GM19324 (cell line): ENCODE measurements at regions not wholly inside any gene's neighbourhood (a gene's known extent, or its start where the extent isn't known, plus 50 kb on each side); places are given as distances from the start of the nearest gene placed in this dataset.

Experiments
- ATAC-seq: cut with Tn5 transposase; IDR thresholded peaks from one replicate; pipeline ENCODE4 v1.9.1; 2021; ENCODE audit warnings: mild to moderate bottlenecking, moderate library complexity; ENCODE audit not compliant: unreplicated experiment, low FRiP score

- no peak for ATAC-seq
These were observed 456.0 kb downstream of the GATA3 start for GRCh38 chr10:8510471-8510870.

DNA sequence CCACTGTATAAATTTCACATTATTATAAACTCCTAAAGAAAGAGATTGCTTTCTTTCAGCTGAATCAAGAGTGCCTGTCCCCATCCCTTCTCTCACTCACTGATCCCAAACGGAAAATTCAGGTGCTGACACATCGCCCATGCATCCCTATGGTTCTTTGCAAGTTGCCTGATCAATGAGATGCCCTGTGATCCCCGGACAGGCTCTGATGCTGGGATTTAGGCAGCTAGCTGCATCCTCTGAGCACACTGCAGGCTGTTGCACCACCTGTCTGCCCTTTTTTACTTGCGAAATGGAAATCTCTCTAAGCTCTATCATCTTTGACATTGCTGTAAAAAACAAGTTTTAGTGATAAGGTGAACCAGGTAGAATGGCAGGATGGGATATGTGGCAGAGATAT is 456.5 kb downstream of the GATA3 start:
- no peak for ATAC-seq

DNA sequence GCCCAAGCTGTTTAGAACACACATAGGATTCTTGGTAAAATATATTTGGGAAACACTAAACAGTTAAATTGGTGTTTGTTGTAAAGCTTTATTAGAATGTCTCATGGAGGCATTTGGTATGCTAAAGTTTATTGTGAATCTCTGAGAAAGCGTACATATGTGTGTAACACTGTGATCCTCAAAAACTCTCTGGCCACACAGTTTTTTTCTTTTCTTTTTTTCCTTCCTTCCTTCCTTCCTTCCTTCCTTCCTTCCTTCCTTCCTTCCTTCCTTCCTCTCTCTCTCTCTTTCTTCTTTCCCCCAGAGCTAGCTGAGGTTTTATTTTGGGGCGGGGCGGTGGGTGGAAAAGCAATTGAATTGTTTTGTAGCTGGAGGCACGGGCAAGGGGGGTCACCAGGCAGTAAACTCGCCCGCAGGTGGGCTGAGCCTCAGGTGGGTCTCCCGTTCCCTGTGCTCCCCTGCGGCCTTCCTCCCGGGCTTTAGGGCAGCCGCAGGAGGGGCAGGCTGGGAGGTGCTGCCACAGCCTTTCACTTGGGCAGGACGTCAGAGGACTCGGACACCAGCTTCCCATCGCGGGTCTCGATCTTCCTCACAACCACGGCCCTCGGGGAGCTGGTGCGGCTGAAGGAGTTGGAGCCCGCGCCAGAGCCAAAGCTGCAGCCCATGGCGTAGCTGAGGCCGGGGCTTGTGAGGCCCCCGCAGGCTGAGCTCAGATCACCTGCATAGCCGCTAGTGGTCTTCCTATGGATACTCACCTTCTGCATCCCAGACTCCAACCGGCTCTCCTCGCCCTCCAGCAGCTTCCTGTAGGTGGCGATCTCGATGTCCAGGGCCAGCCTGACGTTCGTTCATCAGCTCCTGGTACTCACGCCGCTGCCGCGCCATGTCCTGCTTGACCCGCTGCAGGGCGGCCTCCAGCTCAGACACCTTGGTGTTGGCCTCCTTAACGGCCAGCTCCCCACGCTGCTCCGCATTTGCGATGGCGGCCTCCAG is 459.0 kb downstream of the GATA3 start:
- no peak for ATAC-seq

GRCh38 chr10:8520382-8520781 is 465.9 kb downstream of the GATA3 start:
- no peak for ATAC-seq

GRCh38 chr10:8527773-8528172 is 473.3 kb downstream of the GATA3 start:
- ATAC-seq: no peak

GRCh38 chr10:8531116-8531515 is 476.6 kb downstream of the GATA3 start:
- ATAC-seq: no peak

DNA sequence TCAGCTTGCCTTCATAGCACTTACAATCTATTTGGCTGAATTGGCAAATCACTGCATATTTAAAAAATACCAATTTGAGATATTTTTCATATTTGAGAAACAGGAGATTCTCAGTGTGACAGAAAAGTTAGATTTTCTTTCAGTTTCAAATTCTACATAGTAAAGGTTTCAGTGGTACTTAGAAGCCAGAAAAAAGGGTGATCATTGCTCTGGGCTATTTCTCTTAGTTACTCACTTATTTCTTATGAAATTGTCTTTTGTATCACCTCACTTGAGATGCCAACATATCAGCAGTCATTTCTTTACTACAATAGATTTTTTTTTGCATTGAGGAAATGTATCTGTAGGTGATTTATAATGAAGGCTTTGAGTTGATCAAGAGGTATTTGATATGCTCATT is 478.2 kb downstream of the GATA3 start:
- no peak for ATAC-seq

GRCh38 chr10:8533462-8533861 is 479.0 kb downstream of the GATA3 start:
- no peak for ATAC-seq

DNA sequence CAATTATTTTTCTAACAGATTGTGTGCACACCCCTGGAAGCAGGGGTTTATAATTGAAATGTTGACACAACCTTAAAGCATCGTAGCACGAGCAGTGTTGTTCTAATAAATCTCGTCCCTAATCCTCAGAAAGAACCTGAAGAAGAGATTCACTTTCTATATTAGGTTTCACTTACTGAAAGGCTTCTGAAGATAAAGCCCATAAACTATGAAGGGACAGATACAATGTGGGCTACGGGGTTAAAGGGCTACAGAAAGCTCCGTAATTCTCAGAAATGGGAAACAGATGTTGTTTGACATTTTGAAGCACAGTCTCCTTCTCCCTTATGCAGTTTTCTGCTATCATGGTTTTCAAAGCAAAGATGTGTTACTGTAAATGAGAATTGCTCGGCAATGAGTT is 479.6 kb downstream of the GATA3 start:
- no peak for ATAC-seq

DNA sequence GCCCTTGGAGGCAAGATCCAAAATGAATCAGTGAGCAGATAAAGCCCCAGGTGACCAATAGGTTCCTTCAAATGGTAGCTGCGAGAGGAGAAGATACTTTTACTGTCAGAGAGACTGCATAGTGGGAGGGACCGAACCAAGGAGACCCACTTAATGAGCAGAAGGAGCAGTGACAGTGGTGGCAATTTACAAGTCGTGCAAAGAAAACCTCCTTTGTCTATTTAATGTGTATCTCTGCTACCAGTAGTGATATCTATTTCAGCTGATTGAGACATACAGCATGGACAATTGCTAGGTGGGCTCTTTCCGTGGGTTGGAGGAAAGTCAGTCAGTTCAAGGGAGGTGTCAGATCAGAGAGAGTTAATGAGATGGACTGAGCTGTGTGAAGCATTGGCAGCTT is 480.4 kb downstream of the GATA3 start:
- no peak for ATAC-seq

DNA sequence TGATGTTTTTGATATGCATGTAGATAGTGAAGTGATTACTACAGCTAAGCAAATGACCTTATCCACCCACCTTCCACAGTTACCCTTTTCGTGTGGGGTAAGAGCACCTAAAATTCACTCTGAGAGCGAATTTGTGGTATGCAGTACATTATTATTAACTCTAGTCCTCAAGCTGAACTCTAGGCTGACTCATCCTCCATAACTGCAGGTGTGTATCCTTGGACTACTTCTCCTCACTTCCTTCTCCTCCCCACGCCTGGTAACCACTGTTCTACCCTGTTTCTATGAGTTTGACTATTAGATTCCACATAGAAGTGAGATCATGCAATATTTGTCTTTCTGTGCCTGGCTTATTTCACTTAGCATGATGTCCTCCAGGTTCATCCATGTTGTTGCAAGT is 484.6 kb downstream of the GATA3 start:
- ATAC-seq: no peak

DNA sequence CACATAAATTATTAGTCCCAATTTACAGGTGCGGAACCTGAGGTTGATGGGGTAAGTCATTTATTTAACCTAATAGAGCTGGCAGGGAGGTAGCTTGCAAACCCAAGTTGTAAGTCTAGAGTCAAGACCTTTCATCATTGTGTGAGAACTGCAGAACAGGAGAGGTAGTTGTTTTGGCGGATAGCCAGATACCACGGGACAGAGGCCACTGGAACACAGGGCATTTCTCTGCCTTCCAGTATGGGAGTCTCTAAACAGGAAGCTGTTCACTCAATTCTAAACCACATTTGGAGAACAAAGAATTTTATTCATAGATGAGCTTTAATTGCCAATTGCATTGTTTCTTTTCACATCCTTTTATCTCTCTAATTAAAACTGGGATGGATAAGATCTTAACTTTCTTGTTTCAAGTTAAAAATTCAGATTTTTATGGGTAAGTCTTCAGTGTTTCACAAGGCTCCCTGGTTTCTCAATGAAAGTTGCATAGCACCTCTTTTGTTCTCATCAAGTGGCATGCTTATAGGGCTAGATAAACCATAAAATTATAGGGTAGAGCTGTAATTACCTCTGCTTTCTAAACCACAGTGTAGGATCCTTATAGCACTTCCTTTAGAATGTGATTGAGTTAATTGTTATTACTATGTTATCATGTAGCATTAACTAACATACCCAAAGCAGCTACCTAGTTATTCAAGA is 489.0 kb downstream of the GATA3 start:
- ATAC-seq: no peak

GRCh38 chr10:8544057-8544380 is 489.5 kb downstream of the GATA3 start:
- no peak for ATAC-seq

GRCh38 chr10:8544500-8544899 is 490.0 kb downstream of the GATA3 start:
- no peak for ATAC-seq

DNA sequence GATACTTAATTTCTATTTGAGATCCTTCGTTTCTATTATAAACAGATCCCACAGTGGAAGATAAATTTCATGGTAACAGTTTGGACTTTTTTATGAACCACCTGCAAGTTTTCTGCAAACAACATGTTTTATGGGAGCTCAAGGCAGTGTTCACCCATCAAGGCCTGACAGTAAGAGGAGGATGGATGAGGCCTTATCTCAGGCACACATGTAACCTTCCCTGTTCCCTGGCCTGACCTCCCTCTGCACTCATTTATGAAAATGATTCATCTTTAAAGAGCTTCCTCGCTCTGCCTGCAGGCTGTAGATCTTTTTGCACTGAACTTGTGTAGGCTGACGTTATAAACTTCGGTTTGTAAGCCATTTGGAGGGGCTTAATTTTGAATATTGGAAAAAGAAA is 500.1 kb downstream of the GATA3 start:
- no peak for ATAC-seq

DNA sequence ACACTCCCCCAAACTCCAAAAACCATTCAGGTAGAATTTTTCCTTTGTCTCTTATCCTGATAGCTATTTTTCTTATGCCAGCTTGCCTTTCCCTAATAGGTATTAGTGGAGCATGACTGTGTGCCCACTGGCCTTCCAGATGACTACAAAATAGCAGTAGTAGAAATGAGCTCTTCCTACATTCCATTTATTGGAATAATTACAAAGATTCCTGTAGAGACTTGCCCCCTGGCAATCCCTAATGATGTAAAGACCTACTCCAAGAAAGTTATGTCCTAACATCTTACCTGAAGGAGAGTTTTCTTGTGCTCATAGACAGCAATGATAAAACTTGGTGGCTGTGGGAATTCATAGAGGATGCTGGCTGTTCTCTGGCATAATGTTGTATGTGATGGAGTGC is 501.8 kb downstream of the GATA3 start:
- no peak for ATAC-seq

GRCh38 chr10:8563478-8563877 is 509.0 kb downstream of the GATA3 start:
- no peak for ATAC-seq

GRCh38 chr10:8566737-8567136 is 512.2 kb downstream of the GATA3 start:
- ATAC-seq: no peak

DNA sequence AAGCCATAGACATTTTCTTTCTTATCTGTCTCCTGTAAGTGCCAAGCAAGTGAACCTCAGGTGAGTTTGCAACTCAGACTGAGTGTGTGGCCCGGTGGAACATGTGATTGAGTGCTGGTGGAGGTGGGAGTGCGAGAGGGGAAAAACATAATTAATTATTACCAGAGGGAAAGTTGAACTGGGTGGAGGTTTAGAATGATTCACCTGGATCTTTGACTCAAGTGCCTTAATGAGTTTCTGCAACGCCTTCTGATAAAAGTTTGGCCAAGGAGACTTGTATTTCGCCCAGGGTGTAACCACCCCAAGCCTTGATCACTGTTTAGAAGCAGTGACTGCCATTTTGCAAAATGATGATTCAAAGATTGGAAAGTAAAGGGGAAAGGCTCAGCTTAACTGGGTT is 513.9 kb downstream of the GATA3 start:
- ATAC-seq: no peak

DNA sequence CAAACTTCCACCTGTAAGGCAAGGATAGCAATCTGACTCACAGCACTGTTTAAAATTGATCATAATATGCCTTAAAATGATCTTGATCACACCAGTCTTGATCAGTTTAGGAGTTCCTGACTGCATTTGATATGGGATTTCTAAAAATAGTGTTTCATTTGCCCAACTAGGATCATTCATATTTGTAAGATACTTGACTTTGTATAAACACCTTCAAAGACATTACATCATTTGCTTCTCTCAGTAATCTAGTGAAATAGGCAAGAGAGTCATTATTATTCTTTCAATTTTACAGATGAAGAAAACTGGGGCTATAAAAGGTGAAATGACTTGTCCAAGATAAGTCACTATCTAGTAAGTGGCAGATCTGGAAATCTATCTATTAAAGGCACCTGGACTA is 521.1 kb downstream of the GATA3 start:
- ATAC-seq: no peak

GRCh38 chr10:8576281-8576680 is 521.8 kb downstream of the GATA3 start:
- no peak for ATAC-seq

- ATAC-seq: no peak
These were observed 522.4 kb downstream of the GATA3 start for GRCh38 chr10:8576911-8577310.
